H9 (cell line): ENCODE measurements at regions not wholly inside any gene's neighbourhood (a gene's known extent, or its start where the extent isn't known, plus 50 kb on each side); places are given as distances from the start of the nearest gene placed in this dataset.

Experiments used
- DNase-seq: peaks from one replicate; pipeline ENCODE4 v3.0.0-alpha.2; 2017
- H2AFZ ChIP-seq: one replicate; pipeline ENCODE4 v1.6.1; 2013; ENCODE audit warnings: mild to moderate bottlenecking, low read length, control low read depth, moderate library complexity
- H2AK5ac ChIP-seq: 2 replicates; pipeline ENCODE4 v1.6.1; 2013; ENCODE audit warnings: low read length, control low read depth, mixed read lengths; ENCODE audit not compliant: insufficient read length
- H2BK120ac ChIP-seq: one replicate; pipeline ENCODE4 v1.6.1; 2013; ENCODE audit warnings: low read depth, mild to moderate bottlenecking, low read length, control low read depth, inconsistent platforms; ENCODE audit not compliant: poor library complexity, severe bottlenecking
- H2BK12ac ChIP-seq: 2 replicates; pipeline ENCODE4 v1.6.1; 2013; ENCODE audit warnings: low read length, control low read depth, mixed read lengths, low read depth; ENCODE audit not compliant: insufficient read length
- H2BK15ac ChIP-seq: 2 replicates; pipeline ENCODE4 v1.6.1; 2013; ENCODE audit warnings: low read depth, low read length, control low read depth
- H2BK20ac ChIP-seq: one replicate; pipeline ENCODE4 v1.6.1; 2013; ENCODE audit warnings: low read depth, mild to moderate bottlenecking, low read length, control low read depth, inconsistent platforms; ENCODE audit not compliant: poor library complexity, severe bottlenecking
- H2BK5ac ChIP-seq: 2 replicates; pipeline ENCODE4 v1.6.1; 2013; ENCODE audit warnings: low read length, control low read depth, mixed read lengths; ENCODE audit not compliant: insufficient read length
- H3K14ac ChIP-seq: 2 replicates; pipeline ENCODE4 v1.6.1; 2013; ENCODE audit warnings: low read length, control low read depth; ENCODE audit not compliant: insufficient read depth
- H3K18ac ChIP-seq: 2 replicates; pipeline ENCODE4 v1.6.1; 2013; ENCODE audit warnings: low read depth, mild to moderate bottlenecking, mixed read lengths, low read length, control low read depth; ENCODE audit not compliant: insufficient read length
- H3K23ac ChIP-seq: 2 replicates; pipeline ENCODE4 v1.6.1; 2013; ENCODE audit warnings: low read length, control low read depth, mixed read lengths, low read depth; ENCODE audit not compliant: insufficient read length
- H3K23me2 ChIP-seq: 2 replicates; pipeline ENCODE4 v1.6.1; 2013; ENCODE audit warnings: low read depth, mild to moderate bottlenecking, mixed read lengths, low read length, control low read depth; ENCODE audit not compliant: insufficient read length, poor library complexity, severe bottlenecking
- H3K27ac ChIP-seq: 2 replicates; pipeline ENCODE4 v1.5.1; 2013; ENCODE audit warnings: low read length, control low read depth, mixed read lengths, low read depth; ENCODE audit not compliant: insufficient read length
- H3K27me3 ChIP-seq: 2 replicates; pipeline ENCODE4 v1.6.1; 2013; ENCODE audit warnings: low read length, control low read depth, inconsistent platforms; ENCODE audit not compliant: insufficient read depth
- H3K4ac ChIP-seq: 2 replicates; pipeline ENCODE4 v1.6.1; 2013; ENCODE audit warnings: low read depth, mild to moderate bottlenecking, control low read depth, inconsistent platforms, low read length, moderate library complexity
- H3K4me1 ChIP-seq: 2 replicates; pipeline ENCODE4 v1.6.1; 2013; ENCODE audit warnings: low read length, control low read depth, inconsistent platforms; ENCODE audit not compliant: insufficient read depth
- H3K4me2 ChIP-seq: 2 replicates; pipeline ENCODE4 v1.6.1; 2013; ENCODE audit warnings: low read length, control low read depth, mixed read lengths; ENCODE audit not compliant: insufficient read length, insufficient read depth
- H3K56ac ChIP-seq: 2 replicates; pipeline ENCODE4 v1.6.1; 2013; ENCODE audit warnings: low read depth, mild to moderate bottlenecking, mixed read lengths, low read length, control low read depth; ENCODE audit not compliant: insufficient read length
- H3K79me1 ChIP-seq: 2 replicates; pipeline ENCODE4 v1.6.1; 2013; ENCODE audit warnings: low read depth, mild to moderate bottlenecking, moderate library complexity, low read length, control low read depth, inconsistent platforms; ENCODE audit not compliant: insufficient read depth, poor library complexity, severe bottlenecking
- H3K79me2 ChIP-seq: 2 replicates; pipeline ENCODE4 v1.6.1; 2013; ENCODE audit warnings: low read length, control low read depth, inconsistent platforms; ENCODE audit not compliant: insufficient read depth
- H3K9ac ChIP-seq: 2 replicates; pipeline ENCODE4 v1.6.1; 2013; ENCODE audit warnings: low read length, control low read depth, mixed read lengths; ENCODE audit not compliant: insufficient read length; ENCODE audit errors: extremely low read depth
- H3K9me3 ChIP-seq: one replicate; pipeline ENCODE4 v1.6.1; 2013; ENCODE audit warnings: low read depth, low read length, inconsistent platforms; ENCODE audit not compliant: control insufficient read depth
- H3T11ph ChIP-seq: one replicate; pipeline ENCODE4 v1.6.1; 2013; ENCODE audit warnings: mild to moderate bottlenecking, low read length, control low read depth, inconsistent platforms
- H4K20me1 ChIP-seq: one replicate; pipeline ENCODE4 v1.6.1; 2013; ENCODE audit not compliant: control insufficient read depth, insufficient read length, insufficient read depth
- H4K5ac ChIP-seq: 2 replicates; pipeline ENCODE4 v1.6.1; 2013; ENCODE audit warnings: low read depth, mild to moderate bottlenecking, mixed read lengths, low read length, control low read depth; ENCODE audit not compliant: insufficient read length
- H4K8ac ChIP-seq: replicated peaks from 2 replicates; pipeline ENCODE4 v1.6.1; 2013; ENCODE audit warnings: low read length, control low read depth, mixed read lengths, low read depth; ENCODE audit not compliant: insufficient read length
- H4K91ac ChIP-seq: 2 replicates; pipeline ENCODE4 v1.6.1; 2013; ENCODE audit warnings: low read depth, mild to moderate bottlenecking, moderate library complexity, mixed read lengths, low read length, control low read depth; ENCODE audit not compliant: insufficient read length
- H3K27ac Mint-ChIP-seq, 3 experiments: 2 replicates in 2 of 3; 3 replicates in 1 of 3; pipeline ENCODE4 v1.8.0; 2020 to 2021; ENCODE audit warnings: mixed read lengths in 3 of 3, mild to moderate bottlenecking in 1 of 3, moderate library complexity in 1 of 3
- H3K27me3 Mint-ChIP-seq: 2 replicates; pipeline ENCODE4 v1.8.0; 2021; ENCODE audit warnings: low read depth, mild to moderate bottlenecking, moderate library complexity, mixed read lengths
- H3K36me3 Mint-ChIP-seq, 3 experiments: 2 replicates in 2 of 3; 3 replicates in 1 of 3; pipeline ENCODE4 v1.8.0; 2020 to 2021; ENCODE audit warnings: low read depth in 3 of 3, mixed read lengths in 3 of 3; ENCODE audit not compliant: insufficient read depth in 1 of 3
- H3K4me1 Mint-ChIP-seq, 2 experiments: 2 replicates each; pipeline ENCODE4 v1.8.0; 2020; ENCODE audit warnings: mixed read lengths in 2 of 2
- H3K4me3 Mint-ChIP-seq, 2 experiments: 2 replicates in 1 of 2; 3 replicates in 1 of 2; pipeline ENCODE4 v1.8.0; 2020 to 2021; ENCODE audit warnings: mild to moderate bottlenecking in 2 of 2, mixed read lengths in 2 of 2, moderate library complexity in 1 of 2
- H3K9me3 Mint-ChIP-seq, 2 experiments: 2 replicates in 1 of 2; 3 replicates in 1 of 2; pipeline ENCODE4 v1.8.0; 2020; ENCODE audit warnings: mild to moderate bottlenecking in 2 of 2, mixed read lengths in 2 of 2, moderate library complexity in 1 of 2
- WGBS: extraction: QIAGEN DNeasy Blood & Tissue Kit; methylation state at CpG from one replicate; pipeline ENCODE4 v1.1.7; 2013; ENCODE audit warnings: missing lambda C conversion rate, low lambda C conversion rate, mixed read lengths; ENCODE audit not compliant: insufficient read length; ENCODE audit errors: extremely low coverage; 5-methylcytosine and 5-hydroxymethylcytosine counted together
- TF ChIP-seq, protein P1 (sequence below): fragments of 200-600 bp; sonication (generic); conservative IDR thresholded peaks from 3 replicates; pipeline ENCODE4 v1.8.0; 2021; ENCODE audit warnings: antibody characterized with exemption, mild to moderate bottlenecking

DNA sequence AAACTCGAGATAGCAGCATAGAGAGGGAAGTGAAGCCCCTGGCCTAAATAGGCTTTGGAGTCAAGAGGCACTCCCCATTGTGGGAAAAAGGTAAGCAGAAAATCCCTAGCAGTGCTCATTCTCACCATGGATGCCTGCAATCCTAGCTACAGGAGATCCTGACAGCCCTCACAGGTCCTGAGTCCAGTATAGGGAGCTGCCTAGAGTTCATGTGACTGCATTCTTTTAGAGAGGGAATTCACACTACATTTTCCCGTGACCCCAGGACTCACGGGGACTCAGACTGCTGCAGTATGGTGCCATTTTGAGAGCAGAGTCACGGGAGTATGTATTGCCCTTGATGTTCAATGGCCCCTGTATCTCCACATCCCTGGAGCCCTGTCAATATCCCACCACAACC is 82.4 kb downstream of the MAGED1 start:
- WGBS, result no CpG with 5 or more reads among the region's 4 CpGs
- no peaks in the 10 kb centered on the region for H3K79me2 ChIP-seq

More for the DNA sequence above, 82.4 kb downstream of the MAGED1 start:
- Histone ChIP-seq H3K4ac (no peak overlapping the region), H4K8ac (no peak overlapping the region), H2AFZ (no peak overlapping the region), H3K23ac (no peak overlapping the region), H2BK12ac (no peak overlapping the region), H3K9ac (no peak overlapping the region), H3K18ac (no peak overlapping the region), H2BK120ac (no peak overlapping the region), H4K20me1 (no peaks in the 10 kb centered on the region), H3K79me1 (no peaks in the 10 kb centered on the region), H4K5ac (no peak overlapping the region), H3K27me3 (no peaks in the 10 kb centered on the region), H3K27ac (no peak overlapping the region), H3K14ac (no peak overlapping the region), H2BK5ac (no peak overlapping the region), H3T11ph (no peak overlapping the region), H3K4me1 (no peaks in the 10 kb centered on the region), H2AK5ac (no peak overlapping the region), H4K91ac (no peak overlapping the region), H3K4me2 (no peak overlapping the region), H3K23me2 (no peaks in the 10 kb centered on the region), H3K56ac (no peak overlapping the region), H2BK20ac (no peak overlapping the region), H2BK15ac (no peak overlapping the region), H3K9me3 (peaks cover 14% of the 10 kb centered on the region)
- Mint-ChIP-seq H3K9me3 (peaks cover 61 to 64% of the 10 kb centered on the region in 2 experiments), H3K4me3 (no peak overlapping the region), H3K27me3 (no peaks in the 10 kb centered on the region; the same call in 1 of the 2 replicates), H3K4me1 (no peaks in the 10 kb centered on the region; a peak in 1 of 4 replicates), H3K27ac (no peak overlapping the region), H3K36me3 (peaks cover 0 to 2% (median 0%) of the 10 kb centered on the region in 3 experiments; a peak in 1 of 7 replicates)
- DNase-seq, result no peak
- TF ChIP-seq, protein P1, sequence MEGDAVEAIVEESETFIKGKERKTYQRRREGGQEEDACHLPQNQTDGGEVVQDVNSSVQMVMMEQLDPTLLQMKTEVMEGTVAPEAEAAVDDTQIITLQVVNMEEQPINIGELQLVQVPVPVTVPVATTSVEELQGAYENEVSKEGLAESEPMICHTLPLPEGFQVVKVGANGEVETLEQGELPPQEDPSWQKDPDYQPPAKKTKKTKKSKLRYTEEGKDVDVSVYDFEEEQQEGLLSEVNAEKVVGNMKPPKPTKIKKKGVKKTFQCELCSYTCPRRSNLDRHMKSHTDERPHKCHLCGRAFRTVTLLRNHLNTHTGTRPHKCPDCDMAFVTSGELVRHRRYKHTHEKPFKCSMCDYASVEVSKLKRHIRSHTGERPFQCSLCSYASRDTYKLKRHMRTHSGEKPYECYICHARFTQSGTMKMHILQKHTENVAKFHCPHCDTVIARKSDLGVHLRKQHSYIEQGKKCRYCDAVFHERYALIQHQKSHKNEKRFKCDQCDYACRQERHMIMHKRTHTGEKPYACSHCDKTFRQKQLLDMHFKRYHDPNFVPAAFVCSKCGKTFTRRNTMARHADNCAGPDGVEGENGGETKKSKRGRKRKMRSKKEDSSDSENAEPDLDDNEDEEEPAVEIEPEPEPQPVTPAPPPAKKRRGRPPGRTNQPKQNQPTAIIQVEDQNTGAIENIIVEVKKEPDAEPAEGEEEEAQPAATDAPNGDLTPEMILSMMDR, result no peak
